Body of pancreas (tissue), 4 donors: ENCODE measurements at regions not wholly inside any gene's neighbourhood (a gene's known extent, or its start where the extent isn't known, plus 50 kb on each side); places are given as distances from the start of the nearest gene placed in this dataset.

Experiments used
- CTCF ChIP-seq, 7 experiments: fragments of 450-650 bp in 4 of 7; fragments of 200-600 bp in 3 of 7; sonication (generic) in 3 of 7; IDR thresholded peaks; one replicate each; pipeline ENCODE4 v1.5.1; 2016 to 2019; ENCODE audit warnings: antibody characterized with exemption in 7 of 7
- POLR2A ChIP-seq, 3 donors: fragments of 450-650 bp; IDR thresholded peaks; one replicate each; pipeline ENCODE4 v1.6.1; 2016; ENCODE audit warnings: antibody characterized with exemption in 3 of 3, mild to moderate bottlenecking in 2 of 3

DNA sequence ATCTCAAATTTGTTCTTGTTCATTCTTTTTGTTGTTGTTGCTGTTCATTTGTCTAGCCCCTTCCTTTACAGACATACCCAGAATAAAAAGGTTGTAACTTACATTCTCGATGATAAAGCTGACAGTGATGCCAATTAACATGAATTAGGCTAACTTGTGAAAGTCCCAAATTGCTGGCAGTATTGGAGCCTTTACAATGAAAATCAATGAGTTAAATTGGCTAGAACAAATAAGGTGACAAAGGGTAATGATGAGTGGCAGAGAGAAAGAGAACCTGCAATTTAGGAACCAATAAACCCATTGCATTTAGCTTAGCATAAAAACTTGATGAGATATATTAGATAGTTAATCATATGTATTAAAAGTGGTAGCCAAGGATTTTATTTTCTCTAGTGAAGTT is 521.0 kb downstream of the ADCYAP1 start:
- TF ChIP-seq POLR2A (IDR thresholded peaks at IDR 0.05) (no peak), CTCF (IDR thresholded peaks at IDR 0.05) (no peak)
